Endothelial cell of umbilical vein (primary cell): ENCODE measurements at regions not wholly inside any gene's neighbourhood (a gene's known extent, or its start where the extent isn't known, plus 50 kb on each side); places are given as distances from the start of the nearest gene placed in this dataset.

ENCODE experiments used
- BruUV-seq: library from RNA; stranded (reverse); fragments of 400-500 nt; replicated peaks from 2 replicates; lab custom pipeline; 2021; lab: Mats Ljungman, UMichigan
- CTCF ChIA-PET: fragments of 300-600, 350-600 bp; sonication (Branson Sonifier 250); formaldehyde crosslinking; loops from one replicate; lab custom pipeline; 2021; ENCODE audit warnings: antibody characterized with exemption, inconsistent platforms; lab: Charles Lee
- POLR2A ChIA-PET: fragments of 300-600, 350-600 bp; sonication (Branson Sonifier 250); formaldehyde crosslinking; loops from one replicate; lab custom pipeline; 2021; ENCODE audit warnings: antibody characterized with exemption, inconsistent platforms; lab: Charles Lee
- DNase-seq: peaks from one replicate; pipeline ENCODE4 v3.0.0-alpha.2; 2011; ENCODE audit warnings: low read depth, low spot score
- FAIRE-seq: peaks from 2 replicates; lab custom pipeline; 2011; peaks lifted over from hg19 to GRCh38; lab: Jason Lieb, UNC
- H2AFZ ChIP-seq: 2 replicates; pipeline ENCODE4 v1.6.0; 2012; ENCODE audit warnings: low read depth, low read length, control low read depth, inconsistent platforms
- H3K27ac ChIP-seq: 2 replicates; pipeline ENCODE4 v1.5.1; 2011; ENCODE audit warnings: low read depth, mild to moderate bottlenecking, control low read depth, low read length, moderate library complexity; ENCODE audit not compliant: insufficient read depth
- H3K27me3 ChIP-seq, 2 experiments: 2 replicates each; pipeline versions ENCODE4 v1.6.0 to v1.6.1; 2011; ENCODE audit warnings: low read length in 2 of 2, mixed read lengths in 1 of 2; ENCODE audit not compliant: control insufficient read depth in 2 of 2, insufficient read depth in 2 of 2
- H3K36me3 ChIP-seq, 2 experiments: 2 replicates in 1 of 2; 3 replicates in 1 of 2; pipeline ENCODE4 v1.5.1; 2011; ENCODE audit warnings: low read length in 2 of 2, mild to moderate bottlenecking in 1 of 2, moderate library complexity in 1 of 2; ENCODE audit not compliant: control insufficient read depth in 2 of 2, insufficient read depth in 2 of 2; ENCODE audit errors: extremely low read depth in 1 of 2
- H3K4me1 ChIP-seq: 3 replicates; pipeline ENCODE4 v1.5.1; 2011; ENCODE audit warnings: mild to moderate bottlenecking, low read length; ENCODE audit not compliant: control insufficient read depth, insufficient read depth; ENCODE audit errors: extremely low read depth
- H3K4me2 ChIP-seq: 2 replicates; pipeline ENCODE4 v1.6.1; 2011; ENCODE audit warnings: low read length, control low read depth, mixed read lengths; ENCODE audit not compliant: insufficient read depth
- H3K4me3 ChIP-seq, 3 experiments: fragments of 200-600 bp in 1 of 3; sonication (generic), shearing (Covaris generic) in 1 of 3; replicated peaks in 1 of 3; 2 replicates each; pipeline ENCODE4 v1.5.1; 2011 to 2016; ENCODE audit warnings: control low read depth in 3 of 3, low read length in 3 of 3, mild to moderate bottlenecking in 2 of 3, inconsistent platforms in 1 of 3, low read depth in 1 of 3, moderate library complexity in 1 of 3; ENCODE audit not compliant: insufficient read depth in 1 of 3
- H3K79me2 ChIP-seq: 2 replicates; pipeline ENCODE4 v1.6.0; 2012; ENCODE audit warnings: low read length, inconsistent platforms; ENCODE audit not compliant: control insufficient read depth, insufficient read depth
- H3K9ac ChIP-seq: replicated peaks from 2 replicates; pipeline ENCODE3; 2011; ENCODE audit warnings: low read length, control low read depth; ENCODE audit not compliant: insufficient read depth; ENCODE audit errors: extremely low read depth
- H3K9me1 ChIP-seq: replicated peaks from 3 replicates; pipeline ENCODE4 v1.6.0; 2011; ENCODE audit warnings: mild to moderate bottlenecking, low read length; ENCODE audit not compliant: control insufficient read depth, insufficient read depth; ENCODE audit errors: extremely low read depth
- H3K9me3 ChIP-seq: replicated peaks from 2 replicates; pipeline ENCODE4 v1.5.1; 2012; ENCODE audit warnings: low read length, inconsistent platforms; ENCODE audit not compliant: control insufficient read depth, insufficient read depth
- H4K20me1 ChIP-seq: replicated peaks from 2 replicates; pipeline ENCODE3; 2011; ENCODE audit warnings: mild to moderate bottlenecking, low read length; ENCODE audit not compliant: control insufficient read depth, insufficient read depth; ENCODE audit errors: extremely low read depth
- EZH2 ChIP-seq: IDR thresholded peaks from 2 replicates; pipeline ENCODE4 v1.6.1; 2012; ENCODE audit warnings: borderline replicate concordance, low read depth, mild to moderate bottlenecking, moderate library complexity, low read length, inconsistent platforms; ENCODE audit not compliant: severe bottlenecking
- FOS ChIP-seq: IDR thresholded peaks from 2 replicates; pipeline ENCODE4 v1.6.1; 2011; ENCODE audit warnings: mild to moderate bottlenecking, low read length, moderate library complexity, borderline replicate concordance; ENCODE audit not compliant: insufficient read depth
- GATA2 ChIP-seq: IDR thresholded peaks from 2 replicates; pipeline ENCODE4 v1.7.0; 2011; ENCODE audit warnings: low read depth, mild to moderate bottlenecking, moderate library complexity, mixed read lengths, low read length; ENCODE audit not compliant: insufficient read length, insufficient read depth
- JUN ChIP-seq: IDR thresholded peaks from 2 replicates; pipeline ENCODE4 v1.6.1; 2011; ENCODE audit warnings: borderline replicate concordance, low read depth; ENCODE audit not compliant: insufficient read length, insufficient read depth
- MYC ChIP-seq: IDR thresholded peaks from one replicate; pipeline ENCODE4 v1.6.1; 2011; ENCODE audit warnings: mild to moderate bottlenecking, low read depth, low read length
- POLR2A ChIP-seq: IDR thresholded peaks from 2 replicates; pipeline ENCODE4 v1.6.1; 2012; ENCODE audit warnings: low read depth, mild to moderate bottlenecking, control low read depth, low read length
- POLR2AphosphoS5 ChIP-seq: IDR thresholded peaks from 2 replicates; pipeline ENCODE4 v1.6.1; 2012; ENCODE audit warnings: low read depth, mild to moderate bottlenecking, control low read depth, low read length, moderate library complexity; ENCODE audit not compliant: insufficient read depth
- dilution Hi-C: fragments of 300-500 bp; cut with MboI; formaldehyde crosslinking; loops from one replicate; pipeline ENCODE4 v1.15.0; 2019; ENCODE audit warnings: low sequenced_read_pairs; ENCODE audit not compliant: extremely low pct_ligation_motif_present
- intact Hi-C: fragments of 100-400 bp; cut with micrococcal nuclease; formaldehyde crosslinking; loops from one replicate; pipeline ENCODE4 v1.10.0; 2022
- TF ChIP-seq, protein P1 (sequence below): IDR thresholded peaks from 2 replicates; pipeline ENCODE4 v1.6.1; 2011; ENCODE audit not compliant: insufficient read depth, insufficient read length
- TF ChIP-seq, protein P2 (sequence below), 2 donors: IDR thresholded peaks; 1 replicate in 1 of 2; 2 replicates in 1 of 2; pipeline ENCODE4 v1.5.1; 2011; ENCODE audit warnings: low read length in 2 of 2, mild to moderate bottlenecking in 2 of 2, moderate library complexity in 2 of 2, control low read depth in 1 of 2, inconsistent platforms in 1 of 2, low read depth in 1 of 2; ENCODE audit not compliant: insufficient read depth in 1 of 2; ENCODE audit errors: extremely low read depth in 1 of 2

DNA sequence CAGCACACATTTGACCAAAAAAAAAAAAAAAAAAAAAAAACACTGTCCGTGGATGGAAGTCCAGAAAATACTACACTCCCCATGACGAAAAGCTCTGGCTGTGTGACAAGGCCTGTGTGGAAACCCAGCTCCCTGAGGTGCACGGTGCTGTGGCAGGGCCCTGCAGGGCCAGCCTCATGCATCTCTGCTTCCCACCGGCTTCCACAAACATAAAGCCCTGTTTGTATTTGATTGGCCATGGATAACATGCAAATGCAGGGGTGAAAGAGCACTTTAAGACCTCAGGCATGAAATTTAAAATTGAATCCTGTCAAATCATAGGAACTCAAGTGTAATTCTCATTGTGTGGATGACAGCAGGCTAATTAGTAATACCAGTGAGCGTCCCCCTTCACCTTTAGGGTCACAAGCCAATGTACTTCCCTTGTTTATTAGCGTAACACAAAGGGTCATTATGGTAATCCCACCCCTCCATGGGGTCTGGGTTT lies 757.2 kb downstream of the GALR1 start:
- BruUV-seq = no TSS peak
- FAIRE-seq = no peak
- Histone ChIP-seq H3K4me2 (no peak overlapping the region), H2AFZ (no peak overlapping the region), H3K9me3 (no peaks in the 10 kb centered on the region), H3K27ac (no peak overlapping the region), H3K27me3 (no peaks in the 10 kb centered on the region), H3K9me1 (no peaks in the 10 kb centered on the region), H3K4me3 (no peak overlapping the region), H3K79me2 (no peaks in the 10 kb centered on the region), H3K9ac (no peak overlapping the region), H3K36me3 (no peaks in the 10 kb centered on the region), H3K4me1 (no peaks in the 10 kb centered on the region), H4K20me1 (no peaks in the 10 kb centered on the region)
- DNase-seq = no peak
- dilution Hi-C loops (no loop called here), intact Hi-C loops (no loop called here)
- TF ChIP-seq, protein P1, sequence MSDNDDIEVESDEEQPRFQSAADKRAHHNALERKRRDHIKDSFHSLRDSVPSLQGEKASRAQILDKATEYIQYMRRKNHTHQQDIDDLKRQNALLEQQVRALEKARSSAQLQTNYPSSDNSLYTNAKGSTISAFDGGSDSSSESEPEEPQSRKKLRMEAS = no peak
- ChIA-PET POLR2A (no interaction called here), CTCF (no interaction called here)

DNA sequence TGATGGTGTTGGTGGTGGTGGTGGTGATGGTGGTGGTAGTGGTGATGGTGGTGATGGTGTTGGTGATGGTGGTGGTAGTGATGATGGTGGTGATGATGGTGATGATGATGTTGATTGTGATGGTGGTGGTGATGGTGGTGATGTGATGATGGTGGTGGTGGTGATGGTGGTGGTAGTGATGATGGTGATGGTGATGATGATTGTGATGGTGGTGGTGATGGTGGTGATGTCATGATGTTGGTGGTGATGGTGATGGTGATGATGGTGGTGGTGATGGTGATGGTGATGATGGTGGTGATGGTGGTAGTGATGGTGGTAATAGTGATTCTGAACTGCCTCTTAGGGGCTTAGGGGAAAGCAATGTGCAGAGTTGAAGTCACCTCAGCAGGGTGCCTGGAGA lies 760.7 kb downstream of the GALR1 start:
- H3K9ac ChIP-seq = no peak overlapping the region
- no peak overlapping the region for H2AFZ ChIP-seq
- BruUV-seq = no TSS peak
- no peak overlapping the region for H3K4me2 ChIP-seq
- POLR2A ChIA-PET = no interaction called here
- H4K20me1 ChIP-seq = no peaks in the 10 kb centered on the region
- TF ChIP-seq POLR2A (no peak), JUN (no peak), EZH2 (no peak), POLR2AphosphoS5 (no peak), FOS (no peak), GATA2 (no peak), MYC (no peak)
- TF ChIP-seq, protein P1 = no peak
- TF ChIP-seq, protein P2, sequence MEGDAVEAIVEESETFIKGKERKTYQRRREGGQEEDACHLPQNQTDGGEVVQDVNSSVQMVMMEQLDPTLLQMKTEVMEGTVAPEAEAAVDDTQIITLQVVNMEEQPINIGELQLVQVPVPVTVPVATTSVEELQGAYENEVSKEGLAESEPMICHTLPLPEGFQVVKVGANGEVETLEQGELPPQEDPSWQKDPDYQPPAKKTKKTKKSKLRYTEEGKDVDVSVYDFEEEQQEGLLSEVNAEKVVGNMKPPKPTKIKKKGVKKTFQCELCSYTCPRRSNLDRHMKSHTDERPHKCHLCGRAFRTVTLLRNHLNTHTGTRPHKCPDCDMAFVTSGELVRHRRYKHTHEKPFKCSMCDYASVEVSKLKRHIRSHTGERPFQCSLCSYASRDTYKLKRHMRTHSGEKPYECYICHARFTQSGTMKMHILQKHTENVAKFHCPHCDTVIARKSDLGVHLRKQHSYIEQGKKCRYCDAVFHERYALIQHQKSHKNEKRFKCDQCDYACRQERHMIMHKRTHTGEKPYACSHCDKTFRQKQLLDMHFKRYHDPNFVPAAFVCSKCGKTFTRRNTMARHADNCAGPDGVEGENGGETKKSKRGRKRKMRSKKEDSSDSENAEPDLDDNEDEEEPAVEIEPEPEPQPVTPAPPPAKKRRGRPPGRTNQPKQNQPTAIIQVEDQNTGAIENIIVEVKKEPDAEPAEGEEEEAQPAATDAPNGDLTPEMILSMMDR (IDR thresholded peaks at IDR 0.05; ENCODE audit: extremely low read depth in 1 of 2, insufficient read depth in 1 of 2, low read depth in 1 of 2, low read length in 2 of 2) = no peak
- H3K79me2 ChIP-seq = no peaks in the 10 kb centered on the region
- FAIRE-seq (no peak), DNase-seq (no peak)
- H3K27me3 ChIP-seq = no peaks in the 10 kb centered on the region
- CTCF ChIA-PET = no interaction called here
- no peaks in the 10 kb centered on the region for H3K9me3 ChIP-seq
- intact Hi-C loops = no loop called here
- H3K4me1 ChIP-seq = no peaks in the 10 kb centered on the region
- H3K27ac ChIP-seq = no peak overlapping the region
- no peaks in the 10 kb centered on the region for H3K9me1 ChIP-seq
- H3K4me3 ChIP-seq = no peak overlapping the region
- H3K36me3 ChIP-seq = no peaks in the 10 kb centered on the region
- dilution Hi-C loops = no loop called here
